WERI-Rb-1 (cell line): ENCODE measurements at regions not wholly inside any gene's neighbourhood (a gene's known extent, or its start where the extent isn't known, plus 50 kb on each side); places are given as distances from the start of the nearest gene placed in this dataset.

ENCODE experiments used
- DNase-seq: peaks from one replicate; pipeline ENCODE4 v3.0.0-alpha.2; 2020
- H3K27ac ChIP-seq: fragments of 250-450 bp; sonication (Bioruptor Pico); 2 replicates; pipeline ENCODE4 v1.5.1; 2020; ENCODE audit warnings: mild to moderate bottlenecking, moderate library complexity
- H3K27me3 ChIP-seq: fragments of 250-450 bp; sonication (Bioruptor Pico); 2 replicates; pipeline ENCODE4 v1.5.1; 2021; ENCODE audit warnings: mild to moderate bottlenecking, low read depth, moderate library complexity; ENCODE audit not compliant: insufficient read depth, severe bottlenecking
- H3K36me3 ChIP-seq: fragments of 250-450 bp; sonication (Bioruptor Pico); 2 replicates; pipeline ENCODE4 v1.5.1; 2020; ENCODE audit warnings: mild to moderate bottlenecking, moderate library complexity
- H3K4me3 ChIP-seq: 2 replicates; pipeline ENCODE4 v1.5.1; 2011; ENCODE audit warnings: low read depth, mild to moderate bottlenecking, control low read depth, low read length
- H3K9me3 ChIP-seq: fragments of 250-450 bp; sonication (Bioruptor Pico); 2 replicates; pipeline ENCODE4 v1.5.1; 2021; ENCODE audit warnings: mild to moderate bottlenecking, moderate library complexity; ENCODE audit not compliant: severe bottlenecking
- CTCF ChIP-seq: IDR thresholded peaks from 2 replicates; pipeline ENCODE4 v1.5.1; 2011; ENCODE audit warnings: low read depth, mild to moderate bottlenecking, control low read depth, inconsistent platforms, low read length

DNA sequence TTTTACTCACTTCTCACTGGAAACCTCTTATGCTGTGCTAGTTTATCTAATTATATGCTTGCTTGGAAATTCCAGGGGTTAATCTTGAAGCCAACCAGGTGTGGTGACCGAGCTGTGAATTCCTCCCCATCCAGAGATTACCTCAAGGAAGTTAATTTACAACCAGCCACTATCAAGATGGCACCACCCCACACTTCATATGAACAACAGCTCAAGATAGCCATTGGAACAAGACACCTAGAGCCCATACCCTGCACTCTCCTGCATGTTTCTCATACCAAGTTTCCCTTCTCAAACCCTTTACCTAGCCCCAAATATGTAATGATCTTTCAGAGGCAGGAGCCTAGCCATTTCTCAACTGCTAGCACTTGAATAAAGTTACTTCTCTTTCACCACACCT is 2156.9 kb upstream of the C9orf72 start:
- Histone ChIP-seq H3K4me3 (no peak overlapping the region), H3K27me3 (no peaks in the 10 kb centered on the region), H3K36me3 (no peaks in the 10 kb centered on the region), H3K27ac (no peak overlapping the region), H3K9me3 (no peaks in the 10 kb centered on the region)
- TF ChIP-seq CTCF = no peak
- DNase-seq = no peak

DNA sequence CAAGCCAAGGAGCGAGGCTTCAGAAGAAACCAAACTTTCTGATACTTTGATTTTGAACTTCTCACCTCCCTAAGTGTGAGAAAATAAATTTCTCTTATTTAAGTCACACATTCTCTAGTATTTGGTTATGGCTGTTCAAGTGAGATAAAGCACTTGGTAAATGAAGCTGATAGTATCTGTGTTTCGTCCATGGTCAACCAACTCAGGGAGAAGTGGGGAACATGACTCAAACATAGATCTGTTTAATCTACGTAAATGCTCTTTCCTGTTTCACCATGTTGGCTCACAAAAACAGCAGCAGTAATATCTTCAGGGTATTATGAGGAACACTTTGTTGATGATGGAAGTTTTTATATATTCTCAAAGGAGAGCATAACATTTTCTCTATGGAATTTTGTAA is 2167.2 kb upstream of the C9orf72 start:
- H3K27me3 ChIP-seq = no peaks in the 10 kb centered on the region
- H3K9me3 ChIP-seq = no peaks in the 10 kb centered on the region
- no peak overlapping the region for H3K27ac ChIP-seq
- no peak for TF ChIP-seq CTCF
- DNase-seq = no peak
- no peaks in the 10 kb centered on the region for H3K36me3 ChIP-seq
- H3K4me3 ChIP-seq = no peak overlapping the region

- H3K27ac ChIP-seq = no peak overlapping the region
- no peaks in the 10 kb centered on the region for H3K9me3 ChIP-seq
- no peak overlapping the region for H3K4me3 ChIP-seq
- TF ChIP-seq CTCF = no peak
- no peaks in the 10 kb centered on the region for H3K27me3 ChIP-seq
- no peaks in the 10 kb centered on the region for H3K36me3 ChIP-seq
- no peak for DNase-seq
These were observed 2167.9 kb upstream of the C9orf72 start for GRCh38 chr9:29741169-29741568.

DNA sequence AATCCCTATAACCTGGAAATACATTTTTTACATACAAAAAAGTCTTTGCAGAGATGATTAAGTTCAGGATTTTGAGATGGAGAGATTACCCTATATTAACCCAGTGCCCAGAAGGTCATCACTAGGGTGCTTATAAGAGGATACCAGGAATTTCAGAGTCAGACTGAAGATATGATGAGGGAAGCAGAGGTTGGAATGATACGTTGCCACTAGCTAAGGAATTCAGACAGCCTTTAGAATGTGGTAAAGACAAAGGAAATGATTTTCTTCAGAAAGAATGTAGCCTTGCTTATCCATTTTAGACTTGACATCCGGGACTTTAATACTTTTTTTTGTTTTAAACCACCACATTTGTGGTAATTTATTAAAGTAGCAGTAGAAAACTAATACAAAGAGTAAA is 2176.8 kb upstream of the C9orf72 start:
- Histone ChIP-seq H3K36me3 (no peaks in the 10 kb centered on the region), H3K4me3 (no peak overlapping the region), H3K9me3 (no peaks in the 10 kb centered on the region), H3K27ac (no peak overlapping the region), H3K27me3 (no peaks in the 10 kb centered on the region)
- DNase-seq = no peak
- TF ChIP-seq CTCF = no peak

DNA sequence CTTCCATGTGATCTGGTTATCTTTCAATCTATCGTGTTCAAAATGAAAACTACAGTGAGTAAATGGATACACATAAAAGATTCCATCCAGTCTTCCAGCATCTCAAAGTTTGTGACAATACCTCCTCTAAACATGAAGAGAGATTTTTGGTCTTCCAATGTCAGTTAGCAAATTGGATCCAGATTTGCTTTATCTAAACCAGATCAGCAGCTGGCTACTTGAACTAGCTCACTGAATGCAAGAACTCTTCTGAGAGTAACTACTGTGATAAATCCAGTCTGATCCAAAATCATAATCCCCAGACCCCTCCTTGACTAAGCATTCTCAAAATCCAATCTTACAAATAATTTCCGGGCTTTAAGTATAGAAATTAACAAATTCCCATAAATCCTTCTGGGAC is 2177.9 kb upstream of the C9orf72 start:
- H3K27me3 ChIP-seq = no peaks in the 10 kb centered on the region
- no peak for DNase-seq
- H3K4me3 ChIP-seq = no peak overlapping the region
- TF ChIP-seq CTCF = no peak
- no peaks in the 10 kb centered on the region for H3K9me3 ChIP-seq
- H3K27ac ChIP-seq = no peak overlapping the region
- no peaks in the 10 kb centered on the region for H3K36me3 ChIP-seq

DNA sequence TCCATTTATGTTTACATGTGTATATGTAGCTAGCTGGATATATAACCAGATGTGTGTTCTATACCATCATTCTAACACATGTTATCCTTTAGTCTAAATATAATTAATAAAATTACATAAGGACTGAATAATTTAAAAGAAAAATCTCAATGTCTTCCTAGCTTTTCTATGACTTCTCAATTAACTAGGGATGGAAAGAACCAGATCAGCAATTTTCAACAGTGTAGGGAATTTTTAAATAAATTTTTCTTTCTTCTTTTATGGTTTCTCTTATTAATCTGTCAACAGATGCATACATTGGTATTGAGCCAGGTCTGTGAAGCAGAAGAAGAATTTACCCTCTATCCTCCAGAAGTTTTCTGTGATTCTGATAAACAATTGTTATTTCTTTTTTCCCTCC is 2180.4 kb upstream of the C9orf72 start:
- H3K27me3 ChIP-seq = no peaks in the 10 kb centered on the region
- no peak for TF ChIP-seq CTCF
- H3K36me3 ChIP-seq = no peaks in the 10 kb centered on the region
- no peak overlapping the region for H3K27ac ChIP-seq
- no peak overlapping the region for H3K4me3 ChIP-seq
- no peaks in the 10 kb centered on the region for H3K9me3 ChIP-seq
- DNase-seq = no peak
